GM18520 (cell line): ENCODE measurements at regions not wholly inside any gene's neighbourhood (a gene's known extent, or its start where the extent isn't known, plus 50 kb on each side); places are given as distances from the start of the nearest gene placed in this dataset.
"Not testable (repeated sequence)": the region's sequence is repeated elsewhere in the genome, so short reads cannot be mapped to it uniquely, and the experiment has no call there.

Source experiments
- ATAC-seq: cut with Tn5 transposase; IDR thresholded peaks from one replicate; pipeline ENCODE4 v1.9.1; 2021; ENCODE audit not compliant: unreplicated experiment

- ATAC-seq = no peak
These were observed 506.0 kb downstream of the RFPL4B start for GRCh38 chr6:112853162-112853561.

- no peak for ATAC-seq
These were observed 516.6 kb downstream of the RFPL4B start for GRCh38 chr6:112863753-112864152.

- ATAC-seq = no peak
These were observed 518.0 kb downstream of the RFPL4B start for GRCh38 chr6:112865131-112865530.

GRCh38 chr6:112874881-112875280 lies 527.8 kb downstream of the RFPL4B start:
- no peak for ATAC-seq

- no peak for ATAC-seq
These were observed 530.3 kb downstream of the RFPL4B start for GRCh38 chr6:112877134-112878100.

GRCh38 chr6:112879920-112880413 lies 532.8 kb downstream of the RFPL4B start:
- peak; percentile 99 for ATAC-seq

- no peak for ATAC-seq
These were observed 533.9 kb downstream of the RFPL4B start for GRCh38 chr6:112881027-112881426.

GRCh38 chr6:112881828-112882780 lies 535.0 kb downstream of the RFPL4B start:
- ATAC-seq = no peak

GRCh38 chr6:112883095-112883494 lies 536.0 kb downstream of the RFPL4B start:
- no peak for ATAC-seq

- no peak for ATAC-seq
These were observed 539.3 kb downstream of the RFPL4B start for GRCh38 chr6:112886415-112886814.

- ATAC-seq = not testable (repeated sequence)
These were observed 540.3 kb downstream of the RFPL4B start for GRCh38 chr6:112887424-112887823.

GRCh38 chr6:112899541-112899940 lies 552.4 kb downstream of the RFPL4B start:
- ATAC-seq = no peak

- no peak for ATAC-seq
These were observed 556.2 kb downstream of the RFPL4B start for GRCh38 chr6:112903361-112903760.

- no peak for ATAC-seq
These were observed 559.6 kb downstream of the RFPL4B start for GRCh38 chr6:112906726-112907125.

GRCh38 chr6:112909781-112910180 lies 562.7 kb downstream of the RFPL4B start:
- no peak for ATAC-seq

- no peak for ATAC-seq
These were observed 563.1 kb downstream of the RFPL4B start for GRCh38 chr6:112910256-112910655.

GRCh38 chr6:112911959-112912358 lies 564.8 kb downstream of the RFPL4B start:
- no peak for ATAC-seq

GRCh38 chr6:112912416-112913101 lies 565.4 kb downstream of the RFPL4B start:
- no peak for ATAC-seq

- not testable (repeated sequence) for ATAC-seq
These were observed 572.6 kb downstream of the RFPL4B start for GRCh38 chr6:112919744-112920143.

GRCh38 chr6:112920994-112921393 lies 573.9 kb downstream of the RFPL4B start:
- no peak for ATAC-seq
